ENCODE measurements at regions not wholly inside any gene's neighbourhood (a gene's known extent, or its start where the extent isn't known, plus 50 kb on each side); places are given as distances from the start of the nearest gene placed in this dataset.

- no peaks in the 10 kb centered on the region for H3K9me3 ChIP-seq (ENCODE audit: control insufficient read depth, insufficient read depth, low read length)
Observed at GRCh38 chr3:90015688-90016356, 908.4 kb downstream of the EPHA3 start.

GRCh38 chr3:90016555-90016954 lies 909.1 kb downstream of the EPHA3 start:
- H3K4me1 ChIP-seq (ENCODE audit: control insufficient read depth, insufficient read depth, low read length), result no peaks in the 10 kb centered on the region
- no peak overlapping the region for H3K27ac ChIP-seq (ENCODE audit: low read depth, low read length)
- H3K9me3 ChIP-seq (ENCODE audit: control insufficient read depth, insufficient read depth, low read length), result no peaks in the 10 kb centered on the region
- H3K4me3 ChIP-seq (ENCODE audit: low read depth, low read length), result no peak overlapping the region
- H3K27me3 ChIP-seq (ENCODE audit: control insufficient read depth, insufficient read depth, low read length), result no peaks in the 10 kb centered on the region
- no peak for DNase-seq (ENCODE audit: low read depth in 4 of 6, low spot score in 6 of 6)
- no peaks in the 10 kb centered on the region for H3K36me3 ChIP-seq (ENCODE audit: control insufficient read depth, insufficient read depth, low read length)
- WGBS (ENCODE audit: insufficient coverage), result no CpG with 5 or more reads among the region's 4 CpGs

More at GRCh38 chr3:90015688-90016356, 908.4 kb downstream of the EPHA3 start:
- peak in 5 of 6 donors; percentile 30 to 87 (median 57) for DNase-seq (ENCODE audit: low read depth in 4 of 6, low spot score in 6 of 6)
- Histone ChIP-seq H3K27ac (ENCODE audit: low read depth, low read length) (peak overlapping the region; percentile 1), H3K27me3 (ENCODE audit: control insufficient read depth, insufficient read depth, low read length) (no peaks in the 10 kb centered on the region), H3K4me3 (ENCODE audit: low read depth, low read length) (no peak overlapping the region), H3K36me3 (ENCODE audit: control insufficient read depth, insufficient read depth, low read length) (no peaks in the 10 kb centered on the region), H3K4me1 (ENCODE audit: control insufficient read depth, insufficient read depth, low read length) (no peaks in the 10 kb centered on the region)
- WGBS (ENCODE audit: insufficient coverage), result 11% methylated on average over 1 of the region's 4 CpGs

- no CpG with 5 or more reads among the region's 1 CpG for WGBS (ENCODE audit: insufficient coverage)
- Histone ChIP-seq H3K27ac (ENCODE audit: low read depth, low read length) (no peak overlapping the region), H3K27me3 (ENCODE audit: control insufficient read depth, insufficient read depth, low read length) (no peaks in the 10 kb centered on the region), H3K36me3 (ENCODE audit: control insufficient read depth, insufficient read depth, low read length) (no peaks in the 10 kb centered on the region), H3K9me3 (ENCODE audit: control insufficient read depth, insufficient read depth, low read length) (no peaks in the 10 kb centered on the region), H3K4me1 (ENCODE audit: control insufficient read depth, insufficient read depth, low read length) (no peaks in the 10 kb centered on the region), H3K4me3 (ENCODE audit: low read depth, low read length) (no peak overlapping the region)
- no peak for DNase-seq (ENCODE audit: low read depth in 4 of 6, low spot score in 6 of 6)
Observed at GRCh38 chr3:90018779-90019178, 911.4 kb downstream of the EPHA3 start.

GRCh38 chr3:90025019-90025418 lies 917.6 kb downstream of the EPHA3 start:
- H3K4me3 ChIP-seq (ENCODE audit: low read depth, low read length), result no peak overlapping the region
- 86% methylated on average over 1 of the region's 2 CpGs for WGBS (ENCODE audit: insufficient coverage)
- peaks cover 3% of the 10 kb centered on the region for H3K9me3 ChIP-seq (ENCODE audit: control insufficient read depth, insufficient read depth, low read length)
- H3K27ac ChIP-seq (ENCODE audit: low read depth, low read length), result no peak overlapping the region
- no peaks in the 10 kb centered on the region for H3K36me3 ChIP-seq (ENCODE audit: control insufficient read depth, insufficient read depth, low read length)
- no peaks in the 10 kb centered on the region for H3K4me1 ChIP-seq (ENCODE audit: control insufficient read depth, insufficient read depth, low read length)
- DNase-seq (ENCODE audit: low read depth in 4 of 6, low spot score in 6 of 6), result no peak
- H3K27me3 ChIP-seq (ENCODE audit: control insufficient read depth, insufficient read depth, low read length), result no peaks in the 10 kb centered on the region

- WGBS (ENCODE audit: insufficient coverage), result no CpG with 5 or more reads among the region's 2 CpGs
Observed at GRCh38 chr3:90026406-90026805, 919.0 kb downstream of the EPHA3 start.

GRCh38 chr3:90031121-90031520 lies 923.7 kb downstream of the EPHA3 start:
- Histone ChIP-seq H3K4me1 (ENCODE audit: control insufficient read depth, insufficient read depth, low read length) (no peaks in the 10 kb centered on the region), H3K36me3 (ENCODE audit: control insufficient read depth, insufficient read depth, low read length) (no peaks in the 10 kb centered on the region), H3K9me3 (ENCODE audit: control insufficient read depth, insufficient read depth, low read length) (peaks cover 3% of the 10 kb centered on the region), H3K27ac (ENCODE audit: low read depth, low read length) (no peak overlapping the region), H3K27me3 (ENCODE audit: control insufficient read depth, insufficient read depth, low read length) (no peaks in the 10 kb centered on the region), H3K4me3 (ENCODE audit: low read depth, low read length) (no peak overlapping the region)
- no peak for DNase-seq (ENCODE audit: low read depth in 4 of 6, low spot score in 6 of 6)

More at GRCh38 chr3:90026406-90026805, 919.0 kb downstream of the EPHA3 start:
- Histone ChIP-seq H3K36me3 (ENCODE audit: control insufficient read depth, insufficient read depth, low read length) (no peaks in the 10 kb centered on the region), H3K9me3 (ENCODE audit: control insufficient read depth, insufficient read depth, low read length) (peaks cover 3% of the 10 kb centered on the region), H3K27me3 (ENCODE audit: control insufficient read depth, insufficient read depth, low read length) (no peaks in the 10 kb centered on the region), H3K4me1 (ENCODE audit: control insufficient read depth, insufficient read depth, low read length) (no peaks in the 10 kb centered on the region), H3K4me3 (ENCODE audit: low read depth, low read length) (no peak overlapping the region), H3K27ac (ENCODE audit: low read depth, low read length) (no peak overlapping the region)
- no peak for DNase-seq (ENCODE audit: low read depth in 4 of 6, low spot score in 6 of 6)

DNA sequence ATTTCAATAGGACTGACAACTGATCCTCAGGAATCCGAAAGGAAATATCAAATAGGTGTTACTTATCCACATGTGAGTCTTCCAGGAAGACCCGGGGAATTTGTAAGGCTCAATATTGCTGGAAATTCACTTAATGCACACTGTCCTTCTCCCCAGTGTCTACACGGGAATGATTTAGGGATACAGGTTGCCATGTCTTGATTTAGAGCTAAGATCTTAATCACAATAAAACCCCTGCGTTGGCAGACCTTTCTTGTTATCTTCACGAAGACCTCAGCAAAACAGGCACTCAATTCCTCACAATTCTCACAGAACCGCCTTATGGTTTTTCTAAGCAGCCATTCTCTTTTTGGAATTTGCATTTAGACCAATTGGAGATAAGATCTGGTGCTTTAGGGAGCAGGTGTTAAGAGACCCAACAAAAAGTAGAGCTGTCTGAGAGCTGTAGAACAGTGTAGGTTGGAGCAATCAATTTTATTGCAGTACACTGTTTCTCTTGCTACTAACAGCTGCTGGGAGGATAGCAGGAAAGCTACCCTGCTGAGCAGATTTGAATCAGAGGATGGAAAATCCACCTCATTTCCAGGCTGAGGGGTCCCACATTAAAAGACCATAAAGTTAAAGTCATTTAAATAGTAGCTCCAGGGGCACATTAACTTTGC lies 925.7 kb downstream of the EPHA3 start:
- 23% methylated on average over 3 of the region's 6 CpGs for WGBS (ENCODE audit: insufficient coverage)
- Histone ChIP-seq H3K27me3 (ENCODE audit: control insufficient read depth, insufficient read depth, low read length) (no peaks in the 10 kb centered on the region), H3K9me3 (ENCODE audit: control insufficient read depth, insufficient read depth, low read length) (peaks cover 3% of the 10 kb centered on the region), H3K4me3 (ENCODE audit: low read depth, low read length) (no peak overlapping the region), H3K36me3 (ENCODE audit: control insufficient read depth, insufficient read depth, low read length) (no peaks in the 10 kb centered on the region), H3K27ac (ENCODE audit: low read depth, low read length) (no peak overlapping the region), H3K4me1 (ENCODE audit: control insufficient read depth, insufficient read depth, low read length) (no peaks in the 10 kb centered on the region)
- peak in 2 of 6 donors; percentile 23 to 85 for DNase-seq (ENCODE audit: low read depth in 4 of 6, low spot score in 6 of 6)

DNA sequence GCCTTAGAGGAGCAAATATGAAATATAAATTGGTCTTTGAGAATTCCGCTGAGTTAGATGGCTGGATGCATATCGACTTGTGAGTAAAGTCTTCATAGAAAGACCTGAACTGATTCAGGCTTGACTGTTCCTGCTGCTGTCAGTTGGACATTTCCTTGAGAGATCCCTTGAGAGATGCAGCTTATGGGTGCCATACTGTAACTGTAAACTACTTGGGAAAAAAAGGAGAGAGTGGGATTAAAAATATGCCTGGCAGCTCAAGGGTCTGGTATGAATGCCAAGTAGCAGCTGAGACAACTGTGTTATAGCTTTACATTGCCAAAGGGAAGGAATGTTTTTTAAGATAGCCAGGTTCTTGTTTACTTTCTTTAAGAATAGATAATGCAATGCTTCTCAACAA lies 926.6 kb downstream of the EPHA3 start:
- H3K4me3 ChIP-seq (ENCODE audit: low read depth, low read length), result no peak overlapping the region
- no peaks in the 10 kb centered on the region for H3K27me3 ChIP-seq (ENCODE audit: control insufficient read depth, insufficient read depth, low read length)
- H3K4me1 ChIP-seq (ENCODE audit: control insufficient read depth, insufficient read depth, low read length), result no peaks in the 10 kb centered on the region
- WGBS (ENCODE audit: insufficient coverage), result 85% methylated on average over 2 of the region's 2 CpGs
- H3K9me3 ChIP-seq (ENCODE audit: control insufficient read depth, insufficient read depth, low read length), result no peaks in the 10 kb centered on the region
- H3K27ac ChIP-seq (ENCODE audit: low read depth, low read length), result no peak overlapping the region
- DNase-seq (ENCODE audit: low read depth in 4 of 6, low spot score in 6 of 6), result peak in 2 of 6 donors; percentile 38 to 86
- H3K36me3 ChIP-seq (ENCODE audit: control insufficient read depth, insufficient read depth, low read length), result no peaks in the 10 kb centered on the region

- 80% methylated on average over 1 of the region's 1 CpG for whole genome bisulfite sequencing (ENCODE audit: insufficient coverage)
- Histone ChIP-seq H3K4me3 (ENCODE audit: low read depth, low read length) (no peak overlapping the region), H3K36me3 (ENCODE audit: control insufficient read depth, insufficient read depth, low read length) (no peaks in the 10 kb centered on the region), H3K27ac (ENCODE audit: low read depth, low read length) (no peak overlapping the region), H3K4me1 (ENCODE audit: control insufficient read depth, insufficient read depth, low read length) (no peaks in the 10 kb centered on the region), H3K27me3 (ENCODE audit: control insufficient read depth, insufficient read depth, low read length) (no peaks in the 10 kb centered on the region), H3K9me3 (ENCODE audit: control insufficient read depth, insufficient read depth, low read length) (no peaks in the 10 kb centered on the region)
- no peak for DNase-seq (ENCODE audit: low read depth in 4 of 6, low spot score in 6 of 6)
Observed at GRCh38 chr3:90035643-90036042, 928.2 kb downstream of the EPHA3 start.

- H3K27ac ChIP-seq (ENCODE audit: low read depth, low read length), result no peak overlapping the region
- H3K36me3 ChIP-seq (ENCODE audit: control insufficient read depth, insufficient read depth, low read length), result no peaks in the 10 kb centered on the region
- no peak overlapping the region for H3K4me3 ChIP-seq (ENCODE audit: low read depth, low read length)
- DNase-seq (ENCODE audit: low read depth in 4 of 6, low spot score in 6 of 6), result no peak
- WGBS (ENCODE audit: insufficient coverage), result no CpG with 5 or more reads among the region's 1 CpG
- H3K4me1 ChIP-seq (ENCODE audit: control insufficient read depth, insufficient read depth, low read length), result no peaks in the 10 kb centered on the region
- no peaks in the 10 kb centered on the region for H3K27me3 ChIP-seq (ENCODE audit: control insufficient read depth, insufficient read depth, low read length)
- H3K9me3 ChIP-seq (ENCODE audit: control insufficient read depth, insufficient read depth, low read length), result no peaks in the 10 kb centered on the region
Observed at GRCh38 chr3:90036939-90037469, 929.6 kb downstream of the EPHA3 start.
